WTC11 (cell line): ENCODE measurements at regions not wholly inside any gene's neighbourhood (a gene's known extent, or its start where the extent isn't known, plus 50 kb on each side); places are given as distances from the start of the nearest gene placed in this dataset.

ENCODE experiments used
- ATAC-seq: fragments of 200-7000 bp; cut with Tn5 transposase; 2 replicates; pipeline ENCODE4 v1.10.0; 2021; ENCODE audit warnings: mild to moderate bottlenecking, moderate library complexity
- CTCF ChIA-PET: fragments of 300-600 bp; sonication (Branson Sonifier 250); formaldehyde crosslinking; loops from one replicate; lab custom pipeline; 2021; ENCODE audit warnings: antibody characterized with exemption; lab: Charles Lee
- POLR2A ChIA-PET: fragments of 350-600 bp; sonication (Branson Sonifier 250); formaldehyde crosslinking; loops from one replicate; lab custom pipeline; 2021; ENCODE audit warnings: antibody characterized with exemption; lab: Charles Lee
- DNase-seq: peaks from one replicate; pipeline ENCODE4 v3.0.0; 2021; ENCODE audit warnings: low spot score
- H3K27ac Mint-ChIP-seq: 2 replicates; pipeline ENCODE4 v1.8.0; 2021; ENCODE audit warnings: mixed read lengths
- H3K27me3 Mint-ChIP-seq: 2 replicates; pipeline ENCODE4 v1.8.0; 2021; ENCODE audit warnings: low read depth, mild to moderate bottlenecking, moderate library complexity, mixed read lengths
- H3K36me3 Mint-ChIP-seq: 2 replicates; pipeline ENCODE4 v1.8.0; 2021; ENCODE audit warnings: mixed read lengths
- H3K4me1 Mint-ChIP-seq: 2 replicates; pipeline ENCODE4 v1.8.0; 2022; ENCODE audit warnings: mixed read lengths
- H3K4me3 Mint-ChIP-seq: 2 replicates; pipeline ENCODE4 v1.8.0; 2021; ENCODE audit warnings: mild to moderate bottlenecking, moderate library complexity, mixed read lengths
- H3K9me3 Mint-ChIP-seq: 2 replicates; pipeline ENCODE4 v1.8.0; 2021; ENCODE audit warnings: mixed read lengths
- CDX4 ChIP-seq: fragments of 250-450 bp; sonication (Bioruptor Pico); IDR thresholded peaks from 2 replicates; pipeline ENCODE4 v1.9.0; 2021; ENCODE audit warnings: moderate library complexity, mild to moderate bottlenecking, inconsistent platforms, borderline replicate concordance
- E2F5 ChIP-seq: sonication (generic); formaldehyde crosslinking; IDR thresholded peaks from 2 replicates; pipeline ENCODE4 v1.8.1; 2022; ENCODE audit warnings: mild to moderate bottlenecking, moderate library complexity, missing genetic modification reagents
- EMX1 ChIP-seq: fragments of 250-450 bp; sonication (Bioruptor Pico); IDR thresholded peaks from 2 replicates; pipeline ENCODE4 v1.8.0; 2021; ENCODE audit warnings: mild to moderate bottlenecking
- ERG ChIP-seq: fragments of 250-450 bp; sonication (Bioruptor Pico); IDR thresholded peaks from 2 replicates; pipeline ENCODE4 v1.8.0; 2021; ENCODE audit warnings: mild to moderate bottlenecking
- FOXK1 ChIP-seq: sonication (generic); formaldehyde crosslinking; IDR thresholded peaks from 2 replicates; pipeline ENCODE4 v1.8.0; 2022; ENCODE audit warnings: mild to moderate bottlenecking, moderate library complexity, missing genetic modification reagents
- KAT7 ChIP-seq: sonication (generic); formaldehyde crosslinking; IDR thresholded peaks from 2 replicates; pipeline ENCODE4 v1.8.1; 2023; ENCODE audit warnings: missing genetic modification reagents, mild to moderate bottlenecking, borderline replicate concordance
- MAX ChIP-seq: sonication (generic); formaldehyde crosslinking; IDR thresholded peaks from 2 replicates; pipeline ENCODE4 v1.8.0; 2022; ENCODE audit warnings: mild to moderate bottlenecking, missing genetic modification reagents
- MXD4 ChIP-seq: fragments of 250-450 bp; sonication (Bioruptor Pico); IDR thresholded peaks from 2 replicates; pipeline ENCODE4 v1.8.0; 2021; ENCODE audit warnings: mild to moderate bottlenecking, moderate library complexity, borderline replicate concordance
- NFYB ChIP-seq: sonication (generic); formaldehyde crosslinking; conservative IDR thresholded peaks from 2 replicates; pipeline ENCODE4 v1.8.0; 2022; ENCODE audit warnings: low read depth, missing genetic modification reagents
- NR2C2 ChIP-seq: sonication (generic); formaldehyde crosslinking; IDR thresholded peaks from 2 replicates; pipeline ENCODE4 v1.8.0; 2022; ENCODE audit warnings: mild to moderate bottlenecking, missing genetic modification reagents
- OVOL2 ChIP-seq: fragments of 250-450 bp; sonication (Bioruptor Pico); IDR thresholded peaks from 2 replicates; pipeline ENCODE4 v1.9.0; 2021; ENCODE audit warnings: mild to moderate bottlenecking, borderline replicate concordance
- SMAD3 ChIP-seq: sonication (generic); formaldehyde crosslinking; IDR thresholded peaks from 2 replicates; pipeline ENCODE4 v1.8.0; 2022; ENCODE audit warnings: missing genetic modification reagents, mild to moderate bottlenecking, borderline replicate concordance
- STAT6 ChIP-seq: sonication (generic); formaldehyde crosslinking; conservative IDR thresholded peaks from 2 replicates; pipeline ENCODE4 v1.8.1; 2023; ENCODE audit warnings: mild to moderate bottlenecking, low read depth, missing genetic modification reagents, moderate library complexity
- USF2 ChIP-seq: sonication (generic); formaldehyde crosslinking; IDR thresholded peaks from 2 replicates; pipeline ENCODE4 v1.8.1; 2023; ENCODE audit warnings: mild to moderate bottlenecking, missing genetic modification reagents, moderate library complexity

GRCh38 chr16:7763111-7763510 is 430.5 kb downstream of the RBFOX1 start:
- ChIA-PET CTCF (no interaction called here), POLR2A (no interaction called here)
- Mint-ChIP-seq H3K36me3 (peaks cover 8% of the 10 kb centered on the region; the same call in 1 of the 2 replicates), H3K27me3 (peaks cover 42% of the 10 kb centered on the region), H3K4me3 (no peak overlapping the region; the same call in 1 of the 2 replicates), H3K9me3 (peaks cover 6% of the 10 kb centered on the region; the same call in 1 of the 2 replicates), H3K4me1 (peaks cover 77% of the 10 kb centered on the region), H3K27ac (no peak overlapping the region; the same call in 1 of the 2 replicates)
- ATAC-seq (no peak), DNase-seq (no peak)
- TF ChIP-seq EMX1 (CRISPR knock-in tag) = no peak
- TF ChIP-seq KAT7 = no peak
- no peak for TF ChIP-seq NR2C2 (CRISPR knock-in tag)
- no peak for TF ChIP-seq MAX (CRISPR knock-in tag)
- no peak for TF ChIP-seq FOXK1 (CRISPR knock-in tag)
- no peak for TF ChIP-seq STAT6 (CRISPR knock-in tag)
- TF ChIP-seq OVOL2 (CRISPR knock-in tag) = no peak
- no peak for TF ChIP-seq CDX4 (CRISPR knock-in tag)
- no peak for TF ChIP-seq E2F5 (CRISPR knock-in tag)
- no peak for TF ChIP-seq NFYB (CRISPR knock-in tag)
- TF ChIP-seq ERG = no peak
- no peak for TF ChIP-seq SMAD3
- no peak for TF ChIP-seq USF2
- no peak for TF ChIP-seq MXD4 (CRISPR knock-in tag)
